A549 (cell line): ENCODE measurements at regions not wholly inside any gene's neighbourhood (a gene's known extent, or its start where the extent isn't known, plus 50 kb on each side); places are given as distances from the start of the nearest gene placed in this dataset.

Experiments used
- CEBPB ChIP-seq, 2 experiments: fragments of >200 bp in 1 of 2; sonication (Bioruptor Twin) in 1 of 2; formaldehyde crosslinking in 1 of 2; IDR thresholded peaks; 2 replicates each; pipeline ENCODE4 v1.6.1; 2012 to 2016
- EP300 ChIP-seq, 2 experiments: fragments of >200 bp; sonication (Bioruptor Twin); formaldehyde crosslinking; IDR thresholded peaks; 2 replicates in 1 of 2; 3 replicates in 1 of 2; pipeline ENCODE4 v1.6.1; 2016 to 2017
- FOSL2 ChIP-seq, 2 experiments: fragments of 450-650 bp in 1 of 2; fragments of >200 bp in 1 of 2; sonication (Bioruptor Twin) in 1 of 2; formaldehyde crosslinking; IDR thresholded peaks; 2 replicates each; pipeline versions ENCODE4 v1.5.0 to v1.6.1; 2016 to 2020; ENCODE audit warnings: mild to moderate bottlenecking in 1 of 2, moderate library complexity in 1 of 2
- HEYL ChIP-seq: fragments of 250-450 bp; sonication (Bioruptor Pico); IDR thresholded peaks from 2 replicates; pipeline ENCODE4 v1.8.0; 2021; ENCODE audit warnings: mild to moderate bottlenecking, moderate library complexity
- NR3C1 ChIP-seq: fragments of >200 bp; sonication (Bioruptor Twin); formaldehyde crosslinking; IDR thresholded peaks from 3 replicates; pipeline ENCODE4 v1.6.1; 2017
- POLR2A ChIP-seq: IDR thresholded peaks from 2 replicates; pipeline ENCODE4 v1.6.1; 2012; ENCODE audit warnings: mild to moderate bottlenecking, low read length
- RAD21 ChIP-seq, 2 experiments: fragments of >200 bp in 1 of 2; sonication (Bioruptor Twin) in 1 of 2; formaldehyde crosslinking in 1 of 2; IDR thresholded peaks in 1 of 2; conservative IDR thresholded peaks in 1 of 2; 2 replicates in 1 of 2; 3 replicates in 1 of 2; pipeline ENCODE4 v1.6.1; 2012 to 2018; ENCODE audit warnings: inconsistent platforms in 1 of 2
- TP53 ChIP-seq: fragments of 250-450 bp; sonication (Bioruptor Pico); IDR thresholded peaks from 2 replicates; pipeline ENCODE4 v1.5.0; 2021; ENCODE audit warnings: mild to moderate bottlenecking, moderate library complexity
- TF ChIP-seq, protein P1 (sequence below): fragments of >200 bp; sonication (Bioruptor Twin); formaldehyde crosslinking; IDR thresholded peaks from 3 replicates; pipeline ENCODE4 v1.5.1; 2016
- TF ChIP-seq, protein P2 (sequence below): fragments of 200-600 bp; sonication (generic); IDR thresholded peaks from 2 replicates; pipeline ENCODE4 v1.6.1; 2016; ENCODE audit warnings: antibody characterized with exemption, mild to moderate bottlenecking, moderate library complexity

DNA sequence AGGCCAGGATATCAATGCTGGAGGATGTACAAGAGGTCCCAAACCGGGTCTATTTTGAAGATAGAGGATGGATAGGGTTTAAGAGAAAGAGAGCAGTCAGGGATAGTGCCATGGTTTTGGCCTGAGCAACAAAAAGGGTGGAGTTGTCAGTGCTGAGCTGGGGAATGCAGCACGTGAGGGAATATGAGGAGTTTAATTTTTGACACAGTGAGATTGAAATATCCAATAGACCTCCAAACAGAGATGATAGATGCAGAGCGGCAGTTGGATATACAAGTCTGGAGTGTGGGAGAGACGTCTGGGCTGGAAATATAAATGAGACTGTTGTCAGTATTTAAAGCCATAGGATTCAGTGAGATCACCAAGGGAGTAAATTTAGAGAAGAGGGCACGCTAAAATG is 136.7 kb upstream of the EFNA5 start:
- TF ChIP-seq, protein P1, sequence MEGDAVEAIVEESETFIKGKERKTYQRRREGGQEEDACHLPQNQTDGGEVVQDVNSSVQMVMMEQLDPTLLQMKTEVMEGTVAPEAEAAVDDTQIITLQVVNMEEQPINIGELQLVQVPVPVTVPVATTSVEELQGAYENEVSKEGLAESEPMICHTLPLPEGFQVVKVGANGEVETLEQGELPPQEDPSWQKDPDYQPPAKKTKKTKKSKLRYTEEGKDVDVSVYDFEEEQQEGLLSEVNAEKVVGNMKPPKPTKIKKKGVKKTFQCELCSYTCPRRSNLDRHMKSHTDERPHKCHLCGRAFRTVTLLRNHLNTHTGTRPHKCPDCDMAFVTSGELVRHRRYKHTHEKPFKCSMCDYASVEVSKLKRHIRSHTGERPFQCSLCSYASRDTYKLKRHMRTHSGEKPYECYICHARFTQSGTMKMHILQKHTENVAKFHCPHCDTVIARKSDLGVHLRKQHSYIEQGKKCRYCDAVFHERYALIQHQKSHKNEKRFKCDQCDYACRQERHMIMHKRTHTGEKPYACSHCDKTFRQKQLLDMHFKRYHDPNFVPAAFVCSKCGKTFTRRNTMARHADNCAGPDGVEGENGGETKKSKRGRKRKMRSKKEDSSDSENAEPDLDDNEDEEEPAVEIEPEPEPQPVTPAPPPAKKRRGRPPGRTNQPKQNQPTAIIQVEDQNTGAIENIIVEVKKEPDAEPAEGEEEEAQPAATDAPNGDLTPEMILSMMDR: no peak
- no peak for TF ChIP-seq FOSL2 (IDR thresholded peaks at IDR 0.05)
- TF ChIP-seq FOSL2 (CRISPR knock-in tag; IDR thresholded peaks at IDR 0.05): no peak
- TF ChIP-seq NR3C1: no peak
- TF ChIP-seq TP53 (CRISPR knock-in tag): no peak
- no peak for TF ChIP-seq POLR2A
- no peak for TF ChIP-seq CEBPB (IDR thresholded peaks at IDR 0.05)
- no peak for TF ChIP-seq RAD21 (conservative IDR thresholded peaks at IDR 0.05 in 1 of 2, IDR thresholded peaks at IDR 0.05 in 1 of 2)
- TF ChIP-seq, protein P2, sequence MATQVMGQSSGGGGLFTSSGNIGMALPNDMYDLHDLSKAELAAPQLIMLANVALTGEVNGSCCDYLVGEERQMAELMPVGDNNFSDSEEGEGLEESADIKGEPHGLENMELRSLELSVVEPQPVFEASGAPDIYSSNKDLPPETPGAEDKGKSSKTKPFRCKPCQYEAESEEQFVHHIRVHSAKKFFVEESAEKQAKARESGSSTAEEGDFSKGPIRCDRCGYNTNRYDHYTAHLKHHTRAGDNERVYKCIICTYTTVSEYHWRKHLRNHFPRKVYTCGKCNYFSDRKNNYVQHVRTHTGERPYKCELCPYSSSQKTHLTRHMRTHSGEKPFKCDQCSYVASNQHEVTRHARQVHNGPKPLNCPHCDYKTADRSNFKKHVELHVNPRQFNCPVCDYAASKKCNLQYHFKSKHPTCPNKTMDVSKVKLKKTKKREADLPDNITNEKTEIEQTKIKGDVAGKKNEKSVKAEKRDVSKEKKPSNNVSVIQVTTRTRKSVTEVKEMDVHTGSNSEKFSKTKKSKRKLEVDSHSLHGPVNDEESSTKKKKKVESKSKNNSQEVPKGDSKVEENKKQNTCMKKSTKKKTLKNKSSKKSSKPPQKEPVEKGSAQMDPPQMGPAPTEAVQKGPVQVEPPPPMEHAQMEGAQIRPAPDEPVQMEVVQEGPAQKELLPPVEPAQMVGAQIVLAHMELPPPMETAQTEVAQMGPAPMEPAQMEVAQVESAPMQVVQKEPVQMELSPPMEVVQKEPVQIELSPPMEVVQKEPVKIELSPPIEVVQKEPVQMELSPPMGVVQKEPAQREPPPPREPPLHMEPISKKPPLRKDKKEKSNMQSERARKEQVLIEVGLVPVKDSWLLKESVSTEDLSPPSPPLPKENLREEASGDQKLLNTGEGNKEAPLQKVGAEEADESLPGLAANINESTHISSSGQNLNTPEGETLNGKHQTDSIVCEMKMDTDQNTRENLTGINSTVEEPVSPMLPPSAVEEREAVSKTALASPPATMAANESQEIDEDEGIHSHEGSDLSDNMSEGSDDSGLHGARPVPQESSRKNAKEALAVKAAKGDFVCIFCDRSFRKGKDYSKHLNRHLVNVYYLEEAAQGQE: no peak
- no peak for TF ChIP-seq HEYL (CRISPR knock-in tag)
- TF ChIP-seq EP300 (IDR thresholded peaks at IDR 0.05): no peak
